ENCODE measurements at regions not wholly inside any gene's neighbourhood (a gene's known extent, or its start where the extent isn't known, plus 50 kb on each side); places are given as distances from the start of the nearest gene placed in this dataset.
A peak's percentile ranks its signal among the peaks of the same experiment; 100 is the strongest.

DNA sequence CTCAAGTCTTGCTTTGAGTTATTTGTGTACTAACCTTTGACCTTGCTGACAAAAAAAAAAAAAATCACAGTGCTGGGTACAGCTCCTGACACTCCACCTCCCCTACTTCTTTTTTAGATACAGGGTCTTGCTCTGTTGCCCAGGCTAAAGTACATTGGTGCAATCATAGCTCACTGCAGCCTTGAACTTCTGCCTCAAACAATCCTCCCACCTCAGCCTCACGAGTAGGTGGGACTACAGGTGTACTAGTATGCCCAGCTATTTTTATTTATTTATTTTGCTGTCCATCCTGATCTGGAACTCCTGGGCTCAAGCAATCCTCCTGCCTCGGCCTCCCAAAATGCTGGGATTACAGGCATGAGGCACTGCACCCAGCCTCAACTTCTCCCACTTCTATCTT lies 57.2 kb upstream of the KCNMB1 start:
- WGBS: 83% methylated on average over 2 of the region's 2 CpGs
- no peak overlapping the region for H3K9ac ChIP-seq (ENCODE audit: low read depth in 1 of 2, low read length in 2 of 2)

DNA sequence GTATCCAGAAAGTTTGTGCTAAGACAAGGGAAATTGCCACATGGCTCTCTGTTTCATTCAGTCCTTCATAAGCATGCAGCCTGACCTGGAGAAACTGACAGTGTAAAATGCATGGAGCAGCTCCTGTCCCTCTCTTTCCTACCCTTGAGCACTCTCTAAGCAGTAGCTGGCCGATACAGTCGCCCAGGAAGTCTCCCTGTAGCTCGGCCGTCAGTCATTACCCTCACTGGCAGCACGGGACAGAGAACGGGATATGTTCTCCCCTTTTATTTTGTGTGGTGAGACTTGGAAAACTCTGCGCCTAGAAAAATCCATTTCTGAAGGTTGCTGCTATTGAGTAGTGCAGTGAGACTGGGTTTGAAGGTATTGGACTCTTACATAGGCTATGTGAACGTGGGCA lies 56.8 kb upstream of the KCNMB1 start:
- Histone ChIP-seq H3K36me3 (ENCODE audit: control insufficient read depth in 4 of 4, insufficient read depth in 3 of 4, low read depth in 1 of 4, low read length in 3 of 4) (no peaks in the 10 kb centered on the region), H3K27ac (ENCODE audit: low read depth in 1 of 2, low read length in 2 of 2) (no peak overlapping the region), H3K4me3 (ENCODE audit: low read depth in 1 of 3, low read length in 3 of 3) (no peak overlapping the region), H3K9ac (ENCODE audit: low read depth in 1 of 2, low read length in 2 of 2) (no peak overlapping the region), H3K9me3 (ENCODE audit: control insufficient read depth in 4 of 4, low read length in 3 of 4) (peaks cover 0 to 12% (median 2%) of the 10 kb centered on the region in 4 donors), H3K27me3 (ENCODE audit: control insufficient read depth in 4 of 4, insufficient read depth in 4 of 4, low read length in 3 of 4) (no peaks in the 10 kb centered on the region), H3K4me1 (ENCODE audit: control insufficient read depth in 4 of 4, insufficient read depth in 4 of 4, low read length in 3 of 4) (no peaks in the 10 kb centered on the region)
- WGBS: 83% methylated on average over 8 of the region's 8 CpGs
- DNase-seq (ENCODE audit: low spot score): peak; percentile 6
- TF ChIP-seq HNF4A (conservative IDR thresholded peaks at IDR 0.05): no peak
- TF ChIP-seq EGR1 (IDR thresholded peaks at IDR 0.05; ENCODE audit: low read depth in 2 of 2): no peak

More for the DNA sequence above, 57.2 kb upstream of the KCNMB1 start:
- H3K4me1 ChIP-seq (ENCODE audit: control insufficient read depth in 4 of 4, insufficient read depth in 4 of 4, low read length in 3 of 4): no peaks in the 10 kb centered on the region
- H3K9me3 ChIP-seq (ENCODE audit: control insufficient read depth in 4 of 4, low read length in 3 of 4): peaks cover 0 to 12% (median 2%) of the 10 kb centered on the region in 4 donors
- H3K27ac ChIP-seq (ENCODE audit: low read depth in 1 of 2, low read length in 2 of 2): no peak overlapping the region
- no peaks in the 10 kb centered on the region for H3K36me3 ChIP-seq (ENCODE audit: control insufficient read depth in 4 of 4, insufficient read depth in 3 of 4, low read depth in 1 of 4, low read length in 3 of 4)
- H3K4me3 ChIP-seq (ENCODE audit: low read depth in 1 of 3, low read length in 3 of 3): no peak overlapping the region
- H3K27me3 ChIP-seq (ENCODE audit: control insufficient read depth in 4 of 4, insufficient read depth in 4 of 4, low read length in 3 of 4): no peaks in the 10 kb centered on the region
- peak; percentile 4 for DNase-seq (ENCODE audit: low spot score)
- TF ChIP-seq NR2F2 (IDR thresholded peaks at IDR 0.05): no peak
- no peak for TF ChIP-seq EGR1 (IDR thresholded peaks at IDR 0.05; ENCODE audit: low read depth in 2 of 2)
- TF ChIP-seq, protein P1, sequence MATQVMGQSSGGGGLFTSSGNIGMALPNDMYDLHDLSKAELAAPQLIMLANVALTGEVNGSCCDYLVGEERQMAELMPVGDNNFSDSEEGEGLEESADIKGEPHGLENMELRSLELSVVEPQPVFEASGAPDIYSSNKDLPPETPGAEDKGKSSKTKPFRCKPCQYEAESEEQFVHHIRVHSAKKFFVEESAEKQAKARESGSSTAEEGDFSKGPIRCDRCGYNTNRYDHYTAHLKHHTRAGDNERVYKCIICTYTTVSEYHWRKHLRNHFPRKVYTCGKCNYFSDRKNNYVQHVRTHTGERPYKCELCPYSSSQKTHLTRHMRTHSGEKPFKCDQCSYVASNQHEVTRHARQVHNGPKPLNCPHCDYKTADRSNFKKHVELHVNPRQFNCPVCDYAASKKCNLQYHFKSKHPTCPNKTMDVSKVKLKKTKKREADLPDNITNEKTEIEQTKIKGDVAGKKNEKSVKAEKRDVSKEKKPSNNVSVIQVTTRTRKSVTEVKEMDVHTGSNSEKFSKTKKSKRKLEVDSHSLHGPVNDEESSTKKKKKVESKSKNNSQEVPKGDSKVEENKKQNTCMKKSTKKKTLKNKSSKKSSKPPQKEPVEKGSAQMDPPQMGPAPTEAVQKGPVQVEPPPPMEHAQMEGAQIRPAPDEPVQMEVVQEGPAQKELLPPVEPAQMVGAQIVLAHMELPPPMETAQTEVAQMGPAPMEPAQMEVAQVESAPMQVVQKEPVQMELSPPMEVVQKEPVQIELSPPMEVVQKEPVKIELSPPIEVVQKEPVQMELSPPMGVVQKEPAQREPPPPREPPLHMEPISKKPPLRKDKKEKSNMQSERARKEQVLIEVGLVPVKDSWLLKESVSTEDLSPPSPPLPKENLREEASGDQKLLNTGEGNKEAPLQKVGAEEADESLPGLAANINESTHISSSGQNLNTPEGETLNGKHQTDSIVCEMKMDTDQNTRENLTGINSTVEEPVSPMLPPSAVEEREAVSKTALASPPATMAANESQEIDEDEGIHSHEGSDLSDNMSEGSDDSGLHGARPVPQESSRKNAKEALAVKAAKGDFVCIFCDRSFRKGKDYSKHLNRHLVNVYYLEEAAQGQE (IDR thresholded peaks at IDR 0.05): no peak
- TF ChIP-seq RXRA (IDR thresholded peaks at IDR 0.05): no peak
- no peak for TF ChIP-seq HNF4G (IDR thresholded peaks at IDR 0.05)
- no peak for TF ChIP-seq HNF4A (conservative IDR thresholded peaks at IDR 0.05)
- no peak for TF ChIP-seq FOXA2 (IDR thresholded peaks at IDR 0.05)
- no peak for TF ChIP-seq TAF1 (conservative IDR thresholded peaks at IDR 0.05)
- TF ChIP-seq, protein P2, sequence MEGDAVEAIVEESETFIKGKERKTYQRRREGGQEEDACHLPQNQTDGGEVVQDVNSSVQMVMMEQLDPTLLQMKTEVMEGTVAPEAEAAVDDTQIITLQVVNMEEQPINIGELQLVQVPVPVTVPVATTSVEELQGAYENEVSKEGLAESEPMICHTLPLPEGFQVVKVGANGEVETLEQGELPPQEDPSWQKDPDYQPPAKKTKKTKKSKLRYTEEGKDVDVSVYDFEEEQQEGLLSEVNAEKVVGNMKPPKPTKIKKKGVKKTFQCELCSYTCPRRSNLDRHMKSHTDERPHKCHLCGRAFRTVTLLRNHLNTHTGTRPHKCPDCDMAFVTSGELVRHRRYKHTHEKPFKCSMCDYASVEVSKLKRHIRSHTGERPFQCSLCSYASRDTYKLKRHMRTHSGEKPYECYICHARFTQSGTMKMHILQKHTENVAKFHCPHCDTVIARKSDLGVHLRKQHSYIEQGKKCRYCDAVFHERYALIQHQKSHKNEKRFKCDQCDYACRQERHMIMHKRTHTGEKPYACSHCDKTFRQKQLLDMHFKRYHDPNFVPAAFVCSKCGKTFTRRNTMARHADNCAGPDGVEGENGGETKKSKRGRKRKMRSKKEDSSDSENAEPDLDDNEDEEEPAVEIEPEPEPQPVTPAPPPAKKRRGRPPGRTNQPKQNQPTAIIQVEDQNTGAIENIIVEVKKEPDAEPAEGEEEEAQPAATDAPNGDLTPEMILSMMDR (IDR thresholded peaks at IDR 0.05; ENCODE audit: low read depth, low read length, missing input control): no peak
- no peak for TF ChIP-seq GABPA (IDR thresholded peaks at IDR 0.05 in 1 of 2, conservative IDR thresholded peaks at IDR 0.05 in 1 of 2)

DNA sequence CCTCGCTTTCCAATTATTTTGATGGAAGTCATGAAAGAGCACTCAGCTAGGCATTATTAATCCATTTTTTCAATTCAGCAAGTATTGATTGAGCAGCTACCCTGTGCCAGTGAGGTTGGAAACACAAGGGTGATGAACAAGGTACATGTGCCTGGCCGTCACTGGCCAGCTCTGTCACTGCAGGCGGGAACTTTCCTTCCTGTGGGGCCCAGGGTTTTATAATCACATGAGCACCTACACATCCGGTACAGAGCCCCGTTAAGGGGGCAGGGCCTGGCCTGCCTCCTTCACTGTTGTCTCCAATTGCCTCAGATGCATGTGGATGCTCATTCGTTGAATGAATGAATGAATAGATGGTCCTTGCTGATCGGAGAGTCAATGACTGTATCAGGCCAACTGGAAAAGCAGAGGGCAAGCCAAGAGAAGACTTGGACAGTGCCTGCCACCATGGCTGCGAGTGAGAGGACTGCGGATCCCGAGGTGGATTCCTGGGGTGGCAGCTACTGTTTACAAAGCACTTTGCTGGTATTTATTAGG lies 55.9 kb upstream of the KCNMB1 start:
- peak; percentile 10 for DNase-seq (ENCODE audit: low spot score)
- H3K27me3 ChIP-seq (ENCODE audit: control insufficient read depth in 4 of 4, insufficient read depth in 4 of 4, low read length in 3 of 4): no peaks in the 10 kb centered on the region
- no peaks in the 10 kb centered on the region for H3K36me3 ChIP-seq (ENCODE audit: control insufficient read depth in 4 of 4, insufficient read depth in 3 of 4, low read depth in 1 of 4, low read length in 3 of 4)
- WGBS: 78% methylated on average over 10 of the region's 10 CpGs
- no peak overlapping the region for H3K9ac ChIP-seq (ENCODE audit: low read depth in 1 of 2, low read length in 2 of 2)
- no peak overlapping the region for H3K27ac ChIP-seq (ENCODE audit: low read depth in 1 of 2, low read length in 2 of 2)
- no peak overlapping the region for H3K4me3 ChIP-seq (ENCODE audit: low read depth in 1 of 3, low read length in 3 of 3)
- TF ChIP-seq NR2F2 (IDR thresholded peaks at IDR 0.05) (no peak), FOXA2 (IDR thresholded peaks at IDR 0.05) (no peak), GABPA (IDR thresholded peaks at IDR 0.05 in 1 of 2, conservative IDR thresholded peaks at IDR 0.05 in 1 of 2) (no peak), TAF1 (conservative IDR thresholded peaks at IDR 0.05) (no peak), YY1 (IDR thresholded peaks at IDR 0.05) (no peak), EGR1 (IDR thresholded peaks at IDR 0.05; ENCODE audit: low read depth in 2 of 2) (no peak)
- TF ChIP-seq, protein P2 (IDR thresholded peaks at IDR 0.05; ENCODE audit: low read depth, low read length, missing input control): no peak
- TF ChIP-seq, protein P1 (IDR thresholded peaks at IDR 0.05): no peak
- TF ChIP-seq, protein P3, sequence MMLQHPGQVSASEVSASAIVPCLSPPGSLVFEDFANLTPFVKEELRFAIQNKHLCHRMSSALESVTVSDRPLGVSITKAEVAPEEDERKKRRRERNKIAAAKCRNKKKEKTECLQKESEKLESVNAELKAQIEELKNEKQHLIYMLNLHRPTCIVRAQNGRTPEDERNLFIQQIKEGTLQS (IDR thresholded peaks at IDR 0.05): no peak
- H3K4me1 ChIP-seq (ENCODE audit: control insufficient read depth in 4 of 4, insufficient read depth in 4 of 4, low read length in 3 of 4): no peaks in the 10 kb centered on the region
- H3K9me3 ChIP-seq (ENCODE audit: control insufficient read depth in 4 of 4, low read length in 3 of 4): peaks cover 0 to 6% (median 2%) of the 10 kb centered on the region in 4 donors
